ENCODE measurements at regions not wholly inside any gene's neighbourhood (a gene's known extent, or its start where the extent isn't known, plus 50 kb on each side); places are given as distances from the start of the nearest gene placed in this dataset.

GRCh38 chr6:95352064-95352795, 225.1 kb upstream of the MANEA start:
- Mint-ChIP-seq H3K9me3 (peaks cover 4% of the 10 kb centered on the region), H3K4me1 (ENCODE audit: unreplicated experiment) (no peaks in the 10 kb centered on the region), H3K4me3 (no peak overlapping the region), H3K36me3 (no peaks in the 10 kb centered on the region), H3K27ac (no peak overlapping the region), H3K27me3 (no peaks in the 10 kb centered on the region)
- peak; percentile 49 for TF ChIP-seq CTCF (conservative IDR thresholded peaks at IDR 0.05)
- no peak for DNase-seq (ENCODE audit: extremely low spot score, unreplicated experiment)

GRCh38 chr6:95354551-95354950, 222.8 kb upstream of the MANEA start:
- DNase-seq (ENCODE audit: extremely low spot score, unreplicated experiment): no peak
- Mint-ChIP-seq H3K36me3 (no peaks in the 10 kb centered on the region), H3K4me1 (ENCODE audit: unreplicated experiment) (no peaks in the 10 kb centered on the region), H3K27me3 (no peaks in the 10 kb centered on the region), H3K27ac (no peak overlapping the region), H3K9me3 (peaks cover 4% of the 10 kb centered on the region), H3K4me3 (no peak overlapping the region)
- no peak for TF ChIP-seq CTCF (conservative IDR thresholded peaks at IDR 0.05)

- H3K27ac Mint-ChIP-seq: no peak overlapping the region
- TF ChIP-seq CTCF (conservative IDR thresholded peaks at IDR 0.05): no peak
- H3K4me1 Mint-ChIP-seq (ENCODE audit: unreplicated experiment): no peaks in the 10 kb centered on the region
- peaks cover 4% of the 10 kb centered on the region for H3K9me3 Mint-ChIP-seq
- DNase-seq (ENCODE audit: extremely low spot score, unreplicated experiment): no peak
- no peaks in the 10 kb centered on the region for H3K36me3 Mint-ChIP-seq
- H3K4me3 Mint-ChIP-seq: no peak overlapping the region
- H3K27me3 Mint-ChIP-seq: no peaks in the 10 kb centered on the region
These were observed 219.8 kb upstream of the MANEA start for GRCh38 chr6:95357380-95358020.

GRCh38 chr6:95364016-95364604, 213.2 kb upstream of the MANEA start:
- H3K9me3 Mint-ChIP-seq: no peaks in the 10 kb centered on the region
- H3K27me3 Mint-ChIP-seq: no peaks in the 10 kb centered on the region
- peak; percentile 79 for TF ChIP-seq CTCF (conservative IDR thresholded peaks at IDR 0.05)
- H3K4me3 Mint-ChIP-seq: no peak overlapping the region
- DNase-seq (ENCODE audit: extremely low spot score, unreplicated experiment): no peak
- H3K4me1 Mint-ChIP-seq (ENCODE audit: unreplicated experiment): no peaks in the 10 kb centered on the region
- H3K36me3 Mint-ChIP-seq: no peaks in the 10 kb centered on the region
- H3K27ac Mint-ChIP-seq: no peak overlapping the region

DNA sequence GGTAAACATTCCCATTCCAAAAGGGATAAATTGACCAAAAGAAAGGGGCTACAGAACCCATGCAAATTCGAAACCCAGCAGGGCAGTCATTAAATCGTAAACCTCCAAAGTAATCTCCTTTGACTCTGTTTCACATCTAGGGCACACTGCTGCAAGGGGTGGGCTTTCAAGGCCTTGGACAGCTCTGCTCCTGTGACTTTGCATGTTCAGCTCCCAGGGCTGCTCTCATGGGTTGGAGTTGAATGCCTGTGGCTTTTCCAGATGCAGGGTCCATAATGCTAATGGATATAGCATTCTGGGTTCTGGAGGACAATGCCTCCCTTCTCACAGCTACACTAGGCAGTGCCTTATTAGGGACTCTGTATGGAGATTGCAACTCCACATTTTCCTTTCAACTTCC, 211.9 kb upstream of the MANEA start:
- TF ChIP-seq CTCF (conservative IDR thresholded peaks at IDR 0.05): no peak
- no peak for DNase-seq (ENCODE audit: extremely low spot score, unreplicated experiment)
- H3K27me3 Mint-ChIP-seq: no peaks in the 10 kb centered on the region
- no peak overlapping the region for H3K4me3 Mint-ChIP-seq
- no peaks in the 10 kb centered on the region for H3K9me3 Mint-ChIP-seq
- no peak overlapping the region for H3K27ac Mint-ChIP-seq
- no peaks in the 10 kb centered on the region for H3K4me1 Mint-ChIP-seq (ENCODE audit: unreplicated experiment)
- H3K36me3 Mint-ChIP-seq: no peaks in the 10 kb centered on the region

Measured in type B pancreatic cell (in vitro differentiated cells).